ENCODE measurements at regions not wholly inside any gene's neighbourhood (a gene's known extent, or its start where the extent isn't known, plus 50 kb on each side); places are given as distances from the start of the nearest gene placed in this dataset.

DNA sequence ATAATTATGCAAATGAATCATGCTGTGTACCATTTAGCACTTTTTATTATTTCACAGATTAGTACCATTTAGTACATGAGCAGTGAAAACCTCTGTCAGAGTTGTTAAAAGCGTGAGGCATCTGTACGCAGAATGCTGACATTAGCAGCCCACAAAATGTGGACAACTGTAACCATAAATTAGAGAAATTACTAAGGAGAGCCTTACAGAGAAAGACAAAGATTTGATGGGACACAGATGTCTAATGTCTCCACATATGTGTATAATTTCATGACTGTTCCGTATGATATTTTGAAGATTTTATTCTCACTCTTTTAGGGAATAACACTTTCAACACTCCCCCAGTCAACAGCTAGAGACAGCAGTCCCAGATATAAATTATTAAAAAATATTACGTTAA is 414.0 kb upstream of the ANKRD30A start:
- no peak for DNase-seq (ENCODE audit: low read depth in 4 of 4, low spot score in 3 of 4)

DNA sequence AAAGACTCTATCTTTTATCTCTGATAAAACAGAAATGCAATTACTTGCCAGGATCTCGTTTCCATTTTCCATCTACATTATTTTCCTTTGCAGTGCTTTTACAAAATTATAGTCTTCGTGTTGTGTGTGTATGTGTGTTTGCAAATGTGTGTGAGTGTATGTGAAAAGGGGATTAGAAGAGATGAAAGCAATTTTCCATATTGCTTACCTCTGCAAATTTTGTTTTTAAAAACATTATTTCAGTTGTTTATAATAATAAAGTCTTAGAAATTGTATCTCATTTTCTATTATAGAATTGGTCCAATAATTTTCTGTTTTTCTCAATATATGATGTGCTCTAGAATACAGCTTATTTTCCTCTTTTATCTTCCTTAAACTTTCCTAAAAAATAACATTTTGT is 421.3 kb upstream of the ANKRD30A start:
- DNase-seq (ENCODE audit: low read depth in 4 of 4, low spot score in 3 of 4), result no peak

DNA sequence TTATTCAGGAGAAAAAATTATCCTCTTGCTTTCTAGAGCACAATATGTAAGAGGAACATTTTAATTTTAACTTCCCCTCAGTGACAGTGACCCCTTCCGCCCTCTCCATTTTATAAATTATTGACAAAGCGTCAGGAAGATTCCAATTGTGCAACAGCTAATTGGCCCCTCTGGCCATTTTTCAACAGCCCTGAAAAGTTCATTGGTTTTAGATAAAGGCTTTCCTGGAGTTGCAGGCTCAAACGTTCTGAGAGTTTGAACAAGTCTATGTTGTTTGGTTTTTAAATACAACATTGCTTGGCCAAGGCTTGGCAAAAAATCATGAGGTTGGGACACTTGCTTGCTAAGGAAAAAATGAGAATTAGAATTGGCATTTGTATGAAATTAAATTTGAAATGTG is 422.2 kb upstream of the ANKRD30A start:
- no peak for DNase-seq (ENCODE audit: low read depth in 4 of 4, low spot score in 3 of 4)

DNA sequence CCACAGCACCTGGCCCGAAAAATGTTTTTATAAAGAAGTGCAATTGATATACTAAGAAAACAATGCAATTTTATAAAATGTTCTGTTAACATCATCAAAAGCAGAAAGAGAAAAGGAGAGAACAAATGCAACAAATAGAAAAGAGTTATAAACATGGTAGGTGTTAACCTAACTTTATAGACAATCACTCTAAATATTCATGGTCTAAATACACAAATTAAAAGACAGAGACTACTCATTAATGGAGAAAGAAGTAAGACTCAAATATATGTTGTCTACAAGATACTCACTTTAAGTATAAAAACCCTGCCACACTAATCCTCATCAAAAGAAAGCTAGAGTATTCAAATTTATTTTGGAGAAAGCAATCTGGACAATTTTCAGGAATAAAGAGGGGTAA is 425.3 kb upstream of the ANKRD30A start:
- no peak for DNase-seq (ENCODE audit: low read depth in 4 of 4, low spot score in 3 of 4)

DNA sequence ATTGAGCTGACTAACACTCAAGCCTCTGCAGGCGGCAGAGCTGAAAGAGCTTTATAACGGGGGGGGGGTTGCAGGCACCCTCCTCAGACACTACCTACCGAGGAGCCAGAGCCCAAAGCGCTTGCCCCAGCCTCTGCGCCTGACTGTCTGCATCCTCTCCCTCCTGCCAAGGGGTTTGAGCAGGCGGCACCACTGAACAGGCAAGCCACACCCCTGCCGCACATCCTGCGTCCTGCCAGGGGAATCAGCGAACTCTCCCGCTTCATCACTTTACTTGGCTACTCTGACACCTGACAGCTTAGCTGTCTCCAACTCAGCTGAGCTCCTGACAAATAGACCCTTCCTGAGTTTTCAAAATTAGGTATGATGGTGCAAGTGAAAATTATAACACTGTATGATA is 432.6 kb upstream of the ANKRD30A start:
- no peak for DNase-seq (ENCODE audit: low read depth in 4 of 4, low spot score in 3 of 4)

DNA sequence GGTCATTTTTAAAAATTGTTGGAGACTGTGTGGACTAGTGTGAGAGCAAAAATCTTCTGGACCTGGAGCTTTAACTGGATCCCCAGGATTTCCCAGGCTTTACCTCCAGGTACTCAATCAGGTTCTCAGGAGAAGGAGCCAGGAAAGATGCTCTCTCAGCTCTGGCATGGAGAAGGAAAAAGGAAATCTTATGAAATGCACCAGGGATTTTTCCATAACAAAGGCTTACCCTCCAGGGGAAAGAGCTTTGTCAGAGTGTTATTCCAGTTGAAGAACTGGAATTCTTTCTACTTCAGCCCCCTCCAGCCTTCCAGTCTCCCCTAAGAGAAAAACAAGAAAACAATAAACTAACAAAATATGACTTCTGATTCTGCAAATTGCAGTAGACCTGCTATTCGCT is 436.7 kb upstream of the ANKRD30A start:
- DNase-seq (ENCODE audit: low read depth in 4 of 4, low spot score in 3 of 4), result no peak

DNA sequence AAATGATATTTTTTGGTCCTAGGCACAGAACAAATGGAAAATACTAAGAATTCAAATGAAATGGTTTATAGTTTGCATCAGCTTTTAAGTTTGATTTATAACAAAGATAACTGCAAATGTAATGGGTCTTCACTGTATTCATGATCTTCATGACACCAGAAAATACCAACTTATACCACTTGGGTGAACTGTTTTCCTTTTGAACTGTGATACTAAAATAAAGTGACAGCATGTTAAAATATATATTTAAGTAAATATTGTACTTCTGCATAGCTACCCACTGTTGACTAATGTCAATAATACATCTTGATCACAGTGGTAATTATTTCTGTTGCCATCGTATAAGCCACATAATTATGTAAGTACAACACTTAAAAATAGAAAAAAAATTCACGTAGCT is 442.0 kb upstream of the ANKRD30A start:
- no peak for DNase-seq (ENCODE audit: low read depth in 4 of 4, low spot score in 3 of 4)

DNA sequence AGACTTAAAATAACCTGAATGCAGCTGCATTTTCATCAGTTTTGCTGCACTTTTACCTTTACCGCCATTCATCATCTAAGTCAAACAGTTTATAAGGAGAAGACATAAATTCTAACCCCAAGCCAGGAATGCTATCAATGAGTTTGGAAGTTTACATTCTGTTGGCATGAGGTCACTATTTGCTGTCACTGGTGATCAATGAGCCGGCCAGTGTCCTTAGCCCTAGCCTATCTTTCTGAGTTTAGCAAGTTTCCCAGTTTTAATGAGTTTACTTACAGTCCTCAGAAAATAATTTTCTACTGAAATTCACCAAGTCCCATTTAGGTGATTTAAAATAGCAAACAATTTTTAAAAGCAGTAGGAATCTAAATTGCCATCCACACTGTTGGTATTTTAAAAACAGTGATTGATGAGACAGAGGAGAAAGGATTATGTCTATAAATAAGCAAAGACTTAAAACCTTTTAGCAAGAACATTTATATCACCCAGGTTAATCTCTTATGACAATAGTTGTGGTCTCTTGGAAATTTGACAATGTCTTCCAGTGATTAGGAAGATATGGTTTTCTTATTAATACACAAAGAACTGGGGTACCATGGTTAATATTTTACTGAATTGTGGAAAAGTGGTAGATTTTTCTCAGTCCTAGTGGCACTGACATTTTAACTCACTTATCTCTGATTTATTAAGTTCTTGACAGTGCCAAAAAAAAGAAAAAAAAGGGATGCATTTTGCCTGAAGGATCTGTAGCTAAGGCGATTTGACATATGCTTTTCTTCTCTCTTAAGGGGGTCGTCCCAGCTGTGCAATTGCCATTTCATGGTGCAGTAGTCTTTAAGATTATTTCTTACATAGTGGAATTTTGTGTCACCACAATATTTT is 443.4 kb upstream of the ANKRD30A start:
- no peak for DNase-seq (ENCODE audit: low read depth in 4 of 4, low spot score in 3 of 4)

DNA sequence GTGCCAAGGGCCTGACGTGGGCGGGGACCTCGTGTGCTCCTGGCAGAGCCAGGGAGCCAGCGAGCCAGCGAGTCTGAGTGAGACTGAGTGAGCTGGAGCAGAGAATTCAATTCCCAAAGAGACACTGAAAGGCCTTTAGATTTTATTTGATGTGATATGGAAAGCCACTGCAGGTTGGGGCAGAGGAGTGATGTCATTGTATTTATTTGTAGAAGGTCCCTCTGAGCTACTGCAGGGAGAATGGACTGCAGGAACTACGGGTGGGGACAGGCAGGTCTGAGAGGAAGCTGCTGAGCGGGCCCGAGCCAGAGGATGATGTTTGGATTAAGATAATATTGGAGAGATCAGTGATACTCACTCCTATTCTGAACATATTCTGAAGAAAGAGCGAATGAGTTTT is 445.8 kb upstream of the ANKRD30A start:
- no peak for DNase-seq (ENCODE audit: low read depth in 4 of 4, low spot score in 3 of 4)

DNA sequence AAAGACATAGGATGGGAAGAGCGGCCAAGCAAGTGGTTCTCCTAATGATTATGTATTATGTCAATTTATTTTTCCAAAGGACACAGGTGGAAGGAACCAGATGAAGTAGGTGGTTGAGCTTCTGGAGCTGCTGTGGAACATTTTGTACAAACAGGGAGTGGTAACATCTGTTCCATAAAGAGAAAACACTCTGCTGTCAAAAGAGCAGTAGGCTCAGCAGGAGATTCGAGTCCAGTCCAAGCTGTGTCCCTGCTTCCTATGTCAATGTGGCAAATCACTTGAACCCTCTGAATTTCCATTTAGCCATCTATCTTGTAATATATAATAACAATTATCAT is 448.0 kb upstream of the ANKRD30A start:
- no peak for DNase-seq (ENCODE audit: low read depth in 4 of 4, low spot score in 3 of 4)

DNA sequence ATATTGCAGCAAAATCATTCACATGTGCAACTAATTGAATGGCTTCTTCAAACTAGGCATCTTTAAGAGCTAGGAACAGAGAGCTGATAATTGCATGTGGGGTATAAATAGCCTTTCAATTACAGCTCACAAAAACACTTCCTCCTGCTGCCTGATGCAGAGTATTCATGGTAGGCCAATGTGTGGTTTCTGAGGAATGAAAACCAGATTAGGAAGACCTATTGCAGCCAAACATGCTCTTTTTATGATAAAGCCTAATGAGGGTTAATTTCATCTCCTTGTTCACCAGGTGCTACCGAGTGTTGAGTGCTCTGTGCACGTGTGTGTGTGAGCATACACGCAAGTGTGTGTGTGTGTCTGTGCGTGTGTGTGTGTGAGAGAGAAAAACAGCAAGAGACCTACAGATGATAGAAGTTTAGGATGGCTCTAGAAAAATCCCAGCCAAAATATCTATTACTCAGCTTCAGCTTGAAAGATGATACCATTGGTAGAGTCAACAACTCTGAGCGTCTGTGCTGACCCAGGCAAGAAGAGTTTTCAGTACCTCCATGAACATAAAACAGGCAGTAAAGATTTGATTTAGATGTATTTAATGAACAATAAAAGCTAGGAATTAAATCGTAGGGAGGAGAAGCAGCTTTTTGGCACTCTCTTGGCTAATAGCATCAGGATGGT is 448.5 kb upstream of the ANKRD30A start:
- DNase-seq (ENCODE audit: low read depth in 4 of 4, low spot score in 3 of 4), result no peak

DNA sequence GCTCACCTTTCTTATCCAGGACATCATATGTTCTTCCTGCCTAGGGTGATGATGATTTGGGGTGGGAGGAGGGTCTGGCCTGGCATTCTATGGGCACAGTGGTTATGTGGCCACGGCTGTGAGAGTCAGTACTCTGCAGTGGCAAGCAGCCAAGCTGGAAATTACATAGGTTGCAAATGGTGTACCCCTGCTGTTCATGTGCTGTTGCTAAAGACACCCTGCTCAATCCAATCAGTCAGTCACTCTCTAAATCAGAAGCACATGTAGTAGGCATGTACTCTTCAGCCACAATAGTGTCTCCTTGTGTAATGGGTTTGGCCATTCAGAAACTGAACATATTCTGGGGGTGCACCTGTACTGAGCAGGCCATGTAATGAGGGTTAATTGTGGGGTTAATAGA is 449.1 kb upstream of the ANKRD30A start:
- no peak for DNase-seq (ENCODE audit: low read depth in 4 of 4, low spot score in 3 of 4)

DNA sequence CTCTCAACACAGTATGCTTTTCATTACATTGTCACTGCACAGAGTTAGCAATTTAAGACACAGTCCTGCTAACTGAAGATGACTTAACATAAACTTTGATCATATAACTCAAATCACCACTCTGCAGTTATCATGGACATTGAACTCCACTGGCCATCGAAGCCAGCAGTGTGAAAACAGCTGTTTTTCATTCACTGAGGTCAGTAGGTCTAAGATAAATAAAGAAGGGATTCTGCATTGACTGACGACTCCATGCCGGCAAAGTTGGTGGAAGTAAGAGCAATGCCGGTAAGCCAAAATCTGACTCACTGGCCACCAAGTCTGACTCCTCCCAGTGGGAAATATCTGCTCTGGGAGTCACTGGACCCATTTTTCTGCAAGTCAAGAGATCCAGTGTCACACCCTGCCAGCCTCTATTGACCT is 449.9 kb upstream of the ANKRD30A start:
- DNase-seq (ENCODE audit: low read depth in 4 of 4, low spot score in 3 of 4), result no peak

DNA sequence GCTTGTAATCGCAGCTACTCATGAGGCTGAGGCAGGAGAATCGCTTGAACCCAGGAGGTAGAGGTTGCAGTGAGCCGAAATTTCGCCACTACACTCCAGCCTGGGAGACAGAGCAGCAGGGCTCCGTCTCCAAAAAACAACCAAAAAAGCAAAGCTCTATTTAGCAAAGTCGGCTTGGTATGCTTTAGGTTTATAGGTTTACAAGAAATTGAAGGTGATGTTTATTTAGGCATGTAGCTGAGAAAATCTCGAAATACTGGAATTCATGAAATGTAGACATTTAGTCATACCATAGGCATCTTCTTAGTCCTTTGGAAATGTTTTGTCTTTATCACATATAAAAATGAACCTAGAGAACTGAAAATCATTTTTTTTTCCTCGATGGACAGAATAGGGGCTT is 453.8 kb upstream of the ANKRD30A start:
- DNase-seq (ENCODE audit: low read depth in 4 of 4, low spot score in 3 of 4), result no peak

DNA sequence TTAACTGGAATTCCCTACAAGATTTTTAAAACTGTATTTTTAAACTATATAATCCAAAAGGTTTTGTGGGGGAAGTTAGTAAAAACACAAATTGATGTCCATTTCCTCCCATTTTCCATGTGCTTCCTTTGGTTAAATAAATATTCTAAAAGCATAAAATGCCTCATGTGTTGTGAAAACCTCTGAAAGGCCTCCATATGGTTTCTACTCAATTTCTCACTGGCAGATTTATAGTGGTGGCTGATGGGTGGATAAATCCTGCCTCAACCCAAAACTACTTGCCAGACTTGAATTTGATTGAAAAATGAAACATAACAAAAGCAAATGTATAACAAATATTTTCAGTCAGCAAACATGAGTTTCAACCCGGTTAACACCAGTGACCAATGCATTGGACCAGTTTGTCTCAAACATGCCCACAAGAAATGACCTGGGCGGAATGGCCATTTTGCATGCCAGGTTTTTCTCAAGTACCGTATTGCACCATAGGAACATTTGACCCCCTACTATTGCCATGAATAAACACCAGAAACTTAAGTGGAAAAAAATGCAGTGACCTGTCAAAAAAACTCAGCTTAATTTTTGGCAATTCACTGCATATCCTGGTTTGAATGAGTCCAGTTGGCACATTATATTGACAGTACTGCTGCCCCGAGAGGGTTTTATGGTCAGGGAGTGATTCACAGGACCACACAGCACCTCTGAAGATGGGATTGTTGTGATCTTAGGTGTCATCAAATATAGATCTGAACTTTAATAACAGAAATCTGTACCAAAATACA is 454.6 kb upstream of the ANKRD30A start:
- no peak for DNase-seq (ENCODE audit: low read depth in 4 of 4, low spot score in 3 of 4)

DNA sequence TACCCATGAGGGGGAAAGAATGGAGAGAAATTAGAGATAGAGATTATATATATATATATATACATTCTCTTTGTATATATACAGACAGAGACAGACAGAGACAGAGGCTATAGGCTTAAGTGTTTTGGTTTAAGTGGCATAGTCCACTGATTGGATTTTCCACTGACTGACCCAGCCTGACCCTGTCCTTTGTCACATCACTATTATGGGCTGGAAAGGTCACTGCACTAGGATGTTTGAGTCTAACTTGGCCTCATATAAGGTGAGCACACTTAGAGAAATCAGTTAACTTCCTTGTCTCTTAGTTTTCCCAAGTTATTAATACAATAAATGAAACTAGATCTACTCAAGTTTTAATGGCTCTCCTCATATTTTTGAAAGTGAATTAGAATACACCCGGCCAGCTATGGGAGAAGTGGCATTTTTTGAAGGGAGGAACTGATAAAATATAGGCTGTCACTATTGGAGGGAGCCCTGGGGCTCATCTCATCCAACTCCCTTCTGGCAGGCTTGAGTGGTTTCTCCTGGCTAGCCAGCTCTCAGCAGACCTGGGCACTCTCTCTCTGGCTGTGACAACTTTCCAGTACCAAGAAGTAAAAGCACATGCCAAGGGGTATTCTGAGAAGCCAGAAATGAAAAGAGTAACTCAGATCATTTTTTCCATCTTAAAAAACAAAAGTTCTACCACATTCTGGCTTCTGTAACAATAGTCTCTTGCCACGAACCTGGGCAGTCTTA is 455.6 kb upstream of the ANKRD30A start:
- no peak for DNase-seq (ENCODE audit: low read depth in 4 of 4, low spot score in 3 of 4)

DNA sequence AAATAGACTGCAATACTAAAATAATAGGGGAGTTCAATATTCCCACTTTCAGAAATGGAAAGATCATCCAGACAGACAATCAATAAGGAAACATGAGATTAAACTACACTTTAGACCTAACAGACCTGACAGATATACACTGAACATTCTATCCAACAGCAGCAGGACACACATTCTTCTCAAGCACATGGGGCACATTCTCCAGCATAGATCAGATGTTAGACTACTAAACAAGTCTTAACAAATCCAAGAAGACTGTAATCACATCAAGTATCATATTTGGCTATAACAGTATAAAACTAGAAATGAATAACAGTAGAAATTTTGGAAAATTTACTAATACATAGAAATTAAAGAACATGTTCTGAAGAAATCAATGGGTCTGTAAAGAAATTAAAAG is 458.9 kb upstream of the ANKRD30A start:
- no peak for DNase-seq (ENCODE audit: low read depth in 4 of 4, low spot score in 3 of 4)

DNA sequence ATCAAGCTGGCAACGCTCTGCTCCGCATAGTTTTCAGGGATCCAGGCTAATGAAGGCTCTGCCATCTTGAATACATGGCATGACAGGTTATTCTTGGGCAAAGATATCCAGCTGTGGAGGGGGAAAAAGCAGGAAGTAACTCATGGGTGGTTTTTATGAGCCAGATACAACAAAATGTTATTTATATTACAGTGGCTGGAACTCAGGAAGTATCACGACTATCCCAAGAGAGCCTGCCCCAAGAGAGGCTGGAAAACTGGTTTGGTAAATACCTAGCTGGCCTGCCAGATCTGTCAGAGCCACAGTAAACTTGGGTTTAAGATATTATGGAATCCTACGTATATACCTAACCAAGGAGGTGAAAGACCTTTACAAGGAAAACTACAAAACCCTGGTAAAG is 462.8 kb upstream of the ANKRD30A start:
- no peak for DNase-seq (ENCODE audit: low read depth in 4 of 4, low spot score in 3 of 4)

DNA sequence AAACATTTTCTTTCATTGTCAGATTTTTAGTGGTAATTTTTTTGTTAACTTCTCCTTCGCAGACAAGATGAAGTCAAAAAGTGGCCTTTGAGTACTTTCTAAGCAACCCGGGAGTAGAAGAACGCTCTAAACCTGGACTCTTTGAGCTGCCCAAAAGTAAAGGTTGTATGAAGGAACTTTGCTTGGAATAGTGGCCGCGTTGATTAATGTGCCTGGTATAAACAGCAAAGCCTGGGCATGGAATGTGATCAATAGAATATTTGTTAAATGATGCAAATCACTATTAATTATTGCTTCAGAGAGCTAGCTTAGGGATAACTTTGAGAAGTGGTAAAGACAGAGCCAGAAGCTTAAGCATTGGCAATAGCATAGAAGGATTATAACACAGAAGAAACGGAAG is 475.1 kb upstream of the ANKRD30A start:
- DNase-seq (ENCODE audit: low read depth in 4 of 4, low spot score in 3 of 4), result no peak

DNA sequence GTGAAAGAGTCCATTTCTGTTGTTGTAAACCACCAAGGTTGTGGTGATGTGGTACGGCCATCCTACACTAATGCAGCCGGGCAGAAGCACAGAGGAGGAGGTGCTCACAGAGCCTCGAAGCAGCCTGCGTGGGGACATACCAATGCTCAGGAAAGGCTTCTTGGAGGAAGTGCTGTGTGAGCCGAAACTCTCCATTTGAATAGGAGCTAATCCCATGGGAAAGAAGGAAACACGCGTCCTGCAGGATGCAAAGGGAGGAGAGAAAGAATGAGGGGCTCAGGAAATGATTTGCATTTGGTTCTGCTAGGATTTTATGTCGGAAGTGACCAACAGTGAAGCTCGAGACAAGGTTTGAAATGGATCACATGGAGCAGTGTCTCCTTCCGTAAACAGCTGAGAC is 477.9 kb upstream of the ANKRD30A start:
- DNase-seq (ENCODE audit: low read depth in 4 of 4, low spot score in 3 of 4), result no peak

DNA sequence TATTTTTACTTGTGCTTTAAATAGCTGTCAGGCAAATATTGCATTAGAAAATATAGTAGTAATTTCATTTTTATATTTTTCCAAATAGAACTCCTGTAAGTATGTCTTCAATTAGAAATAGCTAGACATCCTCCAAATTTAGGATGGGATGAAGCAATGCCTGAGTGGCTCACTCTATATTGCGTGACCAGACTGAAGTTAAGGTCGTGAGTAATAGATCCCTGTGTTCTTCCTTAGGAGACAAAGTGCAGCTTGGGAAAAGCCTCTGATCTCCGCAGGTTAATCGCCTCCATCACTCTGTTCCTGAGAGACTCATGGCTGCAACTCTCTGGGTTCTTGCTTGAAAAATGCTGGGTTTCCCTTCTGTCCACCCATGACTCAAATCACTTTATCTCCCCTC is 484.8 kb upstream of the ANKRD30A start:
- no peak for DNase-seq (ENCODE audit: low read depth in 4 of 4, low spot score in 3 of 4)
